DOHH2 (cell line): ENCODE measurements at regions not wholly inside any gene's neighbourhood (a gene's known extent, or its start where the extent isn't known, plus 50 kb on each side); places are given as distances from the start of the nearest gene placed in this dataset.

Experiments used
- CTCF ChIP-seq: fragments of 200-600 bp; sonication (generic); IDR thresholded peaks from one replicate; pipeline ENCODE4 v1.5.1; 2014; ENCODE audit warnings: antibody characterized with exemption, mild to moderate bottlenecking, low read depth, low read length; ENCODE audit not compliant: poor library complexity, severe bottlenecking
- EZH2phosphoT487 ChIP-seq: fragments of 200-600 bp; sonication (generic); IDR thresholded peaks from 2 replicates; pipeline ENCODE4 v1.6.1; 2017; ENCODE audit warnings: borderline replicate concordance, mild to moderate bottlenecking, antibody characterized with exemption, low read length, moderate library complexity, mixed read lengths

DNA sequence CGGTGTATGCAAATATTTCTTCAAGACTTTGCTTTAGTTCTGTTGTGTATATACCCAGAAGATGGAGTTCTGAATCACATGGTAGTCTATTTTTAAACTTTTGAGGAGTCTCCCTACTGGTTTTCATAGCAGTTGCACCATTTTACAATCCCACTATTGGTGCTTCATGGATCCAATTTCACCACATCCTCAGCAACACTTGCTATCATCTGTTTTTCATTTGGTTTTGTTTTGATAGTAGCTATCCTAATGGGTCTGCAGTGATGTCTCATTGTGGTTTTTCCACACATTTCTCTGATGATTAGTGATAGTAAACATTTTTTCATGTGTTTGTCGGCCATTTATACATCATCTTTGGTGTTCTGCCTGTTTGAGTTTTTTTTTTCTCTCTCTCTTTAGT, 1339.3 kb downstream of the EFNA5 start:
- TF ChIP-seq CTCF = no peak
- no peak for TF ChIP-seq EZH2phosphoT487
